Globus pallidus (tissue), 1 donor: ENCODE measurements at regions not wholly inside any gene's neighbourhood (a gene's known extent, or its start where the extent isn't known, plus 50 kb on each side); places are given as distances from the start of the nearest gene placed in this dataset.

Source experiments
- DNase-seq: peaks from one replicate; pipeline ENCODE4 v3.0.0-alpha.2; 2015; ENCODE audit warnings: low spot score

DNA sequence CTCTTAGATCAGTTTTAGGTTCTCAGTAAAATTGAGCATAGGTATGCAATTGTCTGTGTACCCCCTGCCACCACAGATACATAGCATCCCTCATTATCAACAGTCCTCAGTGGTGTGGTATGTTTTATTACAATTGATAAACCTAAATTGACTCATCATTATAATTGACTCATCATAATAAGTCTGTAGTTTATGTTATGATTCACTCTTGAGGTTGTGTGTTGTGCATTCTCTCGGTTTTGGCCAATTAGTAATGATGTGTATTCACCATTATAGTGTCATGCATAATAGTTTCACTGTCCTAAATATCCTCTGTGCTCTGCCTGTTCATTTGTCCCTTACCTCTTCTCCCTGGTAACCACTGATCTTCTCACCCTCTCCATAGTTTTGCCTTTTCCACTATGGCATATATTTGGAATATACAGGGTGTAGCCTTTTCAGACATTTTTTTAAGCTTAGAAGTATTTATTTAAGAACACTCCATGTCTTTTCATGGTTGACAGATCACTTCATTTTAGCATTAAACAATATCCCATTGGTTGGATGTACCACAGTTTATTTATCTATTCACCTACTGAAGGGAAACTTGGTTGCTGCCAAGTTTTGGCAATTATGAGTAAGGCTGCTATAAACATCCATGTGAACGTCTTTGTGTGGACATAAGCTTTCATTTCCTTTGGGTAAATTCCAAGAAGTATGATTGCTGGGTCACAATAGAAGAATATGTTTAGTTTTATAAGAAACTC, 1620.6 kb upstream of the MIR17HG start:
- no peak for DNase-seq

DNA sequence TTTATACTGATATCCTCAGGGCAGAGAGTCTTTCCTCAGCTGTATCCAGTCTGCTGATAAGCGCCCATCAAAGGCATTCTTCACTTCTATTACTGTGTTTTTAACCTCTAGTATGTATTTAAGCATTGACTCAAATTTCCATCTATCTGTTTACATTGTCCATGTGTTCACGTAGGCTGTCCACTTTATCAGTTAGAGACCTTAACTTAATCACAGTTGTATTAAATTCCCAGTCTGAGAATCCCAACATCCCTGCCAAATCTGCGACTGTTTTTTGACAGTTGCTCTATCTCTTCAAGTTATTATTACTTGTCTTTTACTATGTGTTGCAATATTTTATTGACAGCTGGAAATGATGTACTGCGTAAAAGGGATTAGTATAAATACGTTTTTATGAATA, 1613.7 kb upstream of the MIR17HG start:
- DNase-seq, result no peak

DNA sequence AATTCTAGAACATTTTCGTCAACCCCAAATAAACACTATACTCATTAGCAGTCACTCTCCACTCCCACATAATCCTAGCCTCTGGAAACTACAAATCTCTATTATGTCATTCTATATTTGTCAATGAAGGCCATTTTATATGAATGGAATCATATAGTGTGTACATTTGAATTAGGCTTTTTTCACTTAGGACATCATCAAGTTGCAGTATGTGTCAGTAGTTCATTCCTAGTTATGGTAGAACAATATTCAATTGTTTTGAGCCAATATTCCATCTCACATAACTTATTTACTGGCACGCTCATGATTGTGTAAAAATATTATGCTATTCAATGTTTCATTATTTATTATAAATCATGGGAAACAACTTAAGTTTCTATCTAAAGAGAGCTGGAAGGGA, 1610.4 kb upstream of the MIR17HG start:
- no peak for DNase-seq

DNA sequence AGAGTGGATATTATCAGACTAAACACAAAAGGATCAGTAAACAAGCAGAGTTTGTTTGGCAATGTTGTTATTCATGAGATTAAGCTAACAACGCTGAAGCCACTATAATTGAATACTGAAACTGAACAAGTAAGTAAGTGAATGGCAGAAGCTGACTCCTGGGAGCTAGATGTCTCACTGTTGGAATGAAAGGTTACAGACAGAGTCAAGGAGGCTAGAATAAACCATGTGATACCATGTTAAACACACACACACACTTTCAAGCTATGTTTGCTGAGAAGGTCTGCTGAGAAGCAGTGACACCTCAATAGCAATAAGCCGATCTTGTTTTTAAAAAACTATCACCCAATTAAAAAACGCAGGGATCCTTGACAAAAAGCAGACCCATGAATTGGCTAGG, 1609.4 kb upstream of the MIR17HG start:
- DNase-seq, result no peak

DNA sequence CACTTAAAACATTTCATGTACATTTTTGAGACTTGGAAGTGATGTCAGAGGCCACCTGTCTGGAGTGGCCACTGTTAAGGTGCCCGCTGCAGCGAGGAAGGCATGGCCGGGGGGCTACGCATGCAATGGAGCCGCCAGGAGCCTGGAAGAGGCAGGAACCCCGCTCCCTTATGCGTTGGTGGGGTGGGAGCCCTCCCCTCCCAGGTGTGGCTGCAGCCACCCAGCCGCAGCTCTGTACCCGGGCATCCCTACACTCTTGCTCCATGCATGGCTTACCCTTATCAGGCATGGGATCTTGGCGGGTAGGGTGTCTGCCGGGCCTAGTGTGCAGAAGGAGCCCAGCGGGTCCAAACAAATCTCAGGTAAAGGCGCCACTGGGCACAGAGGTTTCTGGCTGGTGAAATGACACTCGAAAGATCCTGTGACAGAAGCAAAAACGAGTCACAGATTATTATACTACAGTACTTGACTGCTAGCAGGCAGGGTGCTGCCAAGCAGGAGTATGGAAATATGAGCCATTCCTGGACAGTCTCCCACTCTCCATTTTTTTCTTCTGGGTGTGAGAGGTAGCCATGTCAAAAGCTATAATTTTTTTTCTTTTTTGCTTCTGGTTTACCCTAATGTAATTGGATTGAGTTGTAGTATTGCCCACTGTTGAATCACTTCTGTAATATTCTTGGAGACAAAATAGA, 1606.3 kb upstream of the MIR17HG start:
- no peak for DNase-seq

DNA sequence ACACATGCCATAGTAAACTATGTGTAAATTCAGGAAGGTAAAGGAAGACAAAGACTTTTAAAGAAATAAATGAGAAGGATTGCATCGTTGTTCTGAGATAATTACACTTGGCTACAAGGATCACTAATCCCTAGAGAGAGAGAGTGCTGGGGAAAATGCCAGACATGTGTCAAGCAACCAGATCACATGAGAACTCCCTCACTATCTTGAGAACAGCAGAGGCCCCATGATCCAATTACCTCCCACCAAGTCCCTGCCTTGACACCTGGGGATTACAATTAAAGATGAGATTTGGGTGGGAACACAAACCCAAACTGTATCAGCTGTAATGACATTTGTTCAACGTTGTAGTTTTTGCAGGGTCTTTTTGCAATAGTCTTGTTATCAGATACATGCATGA, 1600.9 kb upstream of the MIR17HG start:
- no peak for DNase-seq

DNA sequence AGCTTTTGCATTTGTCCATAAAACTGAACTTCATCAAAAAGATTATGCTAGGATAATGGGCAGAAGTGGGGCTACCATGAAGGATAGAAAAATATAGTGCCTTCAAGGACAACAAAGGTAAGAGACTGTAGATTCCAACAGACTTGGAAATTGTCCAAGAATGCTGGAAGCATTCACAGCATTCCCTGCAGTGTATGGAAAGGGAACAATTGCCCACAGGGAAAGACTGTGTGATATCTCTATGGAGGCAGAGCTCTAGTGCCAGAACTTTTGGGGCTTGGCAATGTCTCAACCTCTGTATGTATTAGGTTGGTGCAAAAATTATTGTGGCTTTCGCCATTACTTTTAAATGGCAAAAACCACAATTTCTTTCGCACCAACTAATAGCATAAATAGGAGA, 1598.8 kb upstream of the MIR17HG start:
- no peak for DNase-seq

DNA sequence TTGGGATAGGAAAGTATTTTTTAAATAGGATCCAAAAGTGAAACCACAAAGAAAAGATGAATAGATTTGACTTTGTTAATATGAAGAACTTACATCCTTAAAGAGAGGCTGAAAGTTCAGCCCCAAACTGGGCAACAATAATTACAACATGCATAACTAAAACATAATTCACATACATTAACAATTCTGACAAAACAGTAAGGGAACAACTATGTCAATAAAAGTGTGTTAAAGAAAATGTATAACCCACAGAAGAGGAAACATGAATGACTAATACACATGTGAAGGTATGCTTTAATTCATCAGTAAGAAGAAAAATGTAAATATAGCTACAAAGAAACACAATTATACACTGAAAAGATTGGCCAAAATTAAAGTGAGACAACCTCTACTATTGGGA, 1597.6 kb upstream of the MIR17HG start:
- no peak for DNase-seq

DNA sequence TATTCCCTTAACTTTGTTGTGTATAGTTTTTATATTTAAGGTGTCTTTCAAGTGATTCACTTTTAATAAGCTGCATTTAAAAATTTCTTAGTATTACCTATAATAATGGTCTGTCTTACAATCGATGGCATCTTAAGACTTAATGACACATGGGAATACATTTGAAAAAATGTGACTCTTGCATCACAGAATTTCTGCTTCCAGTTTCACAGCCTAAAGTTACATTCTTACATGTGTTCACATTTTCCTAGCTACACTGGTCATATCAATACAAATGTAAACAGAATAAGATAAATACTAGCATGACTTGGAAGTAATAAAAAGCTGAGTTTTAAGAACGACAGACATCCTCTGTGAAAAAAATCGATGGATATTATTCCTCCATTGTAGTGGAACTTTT, 1597.1 kb upstream of the MIR17HG start:
- no peak for DNase-seq

DNA sequence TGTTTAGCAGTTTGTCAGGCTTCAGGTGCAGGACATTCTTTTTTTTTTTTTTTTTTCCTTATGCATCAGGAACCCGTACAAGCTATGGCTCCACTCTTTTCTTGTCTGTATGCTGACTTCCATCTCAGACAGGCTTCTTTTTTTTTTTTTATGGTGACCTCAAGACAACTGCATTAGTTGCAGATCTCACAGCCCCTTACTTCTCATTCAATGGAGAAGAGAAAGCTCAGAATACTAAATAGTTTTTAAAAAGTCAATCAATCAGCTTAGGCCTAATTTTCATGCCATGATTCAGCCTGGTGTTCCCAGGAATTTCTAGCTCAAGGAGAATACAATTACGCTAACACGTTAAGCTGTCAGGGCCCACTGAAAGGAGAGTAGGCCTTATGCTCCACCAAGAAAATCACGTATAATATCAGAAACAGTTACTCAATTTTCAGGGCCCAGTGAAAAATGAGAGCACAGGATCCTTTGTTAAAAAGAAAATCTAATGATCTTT, 1596.0 kb upstream of the MIR17HG start:
- no peak for DNase-seq

DNA sequence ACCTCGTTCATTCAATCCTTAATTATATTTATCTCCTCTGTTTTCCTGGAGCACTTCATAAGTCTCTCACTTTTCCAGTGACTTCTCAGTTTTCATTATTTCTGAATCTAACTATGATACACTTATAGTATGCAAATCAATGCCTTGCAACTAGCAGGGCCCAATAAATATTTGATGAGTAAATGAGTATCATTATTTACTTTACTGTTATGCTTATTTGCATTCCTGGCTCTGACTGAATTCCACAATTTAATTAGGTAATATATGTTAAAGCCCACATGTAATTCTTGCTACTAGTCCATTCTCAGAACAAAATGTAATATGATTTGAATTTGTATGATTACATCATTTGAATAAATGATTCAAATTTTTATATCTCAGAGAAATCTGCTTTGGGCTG, 1595.1 kb upstream of the MIR17HG start:
- DNase-seq, result no peak

DNA sequence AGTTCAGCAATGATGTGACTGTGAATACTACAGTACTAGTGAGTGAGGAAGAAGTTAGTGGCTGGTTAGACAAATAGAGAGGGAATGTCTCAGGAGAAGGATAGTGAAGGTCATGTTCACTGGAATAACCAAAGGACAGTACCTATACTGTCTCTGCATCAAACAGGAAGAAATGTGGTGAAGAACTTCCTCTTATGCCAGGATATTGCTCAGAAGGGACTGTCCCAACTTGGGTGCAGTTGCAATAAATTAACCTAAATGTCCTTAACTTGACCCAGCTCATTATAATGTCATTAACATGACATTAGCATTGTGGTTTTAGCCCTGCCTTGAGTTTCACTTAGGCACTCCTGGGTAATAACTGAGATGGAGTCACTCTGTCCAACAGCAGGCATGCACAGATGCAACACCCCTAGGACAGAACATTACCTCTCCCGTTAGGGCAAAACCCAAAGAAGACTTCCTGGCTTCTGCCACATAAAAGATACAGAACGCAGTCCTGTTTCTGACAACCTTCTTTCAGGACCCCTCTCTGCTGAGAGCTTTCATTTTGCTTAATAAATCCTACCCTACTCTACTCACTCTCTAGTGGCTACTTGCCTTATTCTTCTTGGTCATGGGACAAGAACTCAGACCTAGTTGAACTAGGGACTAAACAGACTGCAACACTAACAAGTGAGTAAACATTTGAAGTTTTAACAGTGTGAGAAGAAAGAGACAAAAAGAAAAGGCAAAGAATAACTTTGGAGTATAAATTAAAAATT, 1591.6 kb upstream of the MIR17HG start:
- DNase-seq, result no peak

DNA sequence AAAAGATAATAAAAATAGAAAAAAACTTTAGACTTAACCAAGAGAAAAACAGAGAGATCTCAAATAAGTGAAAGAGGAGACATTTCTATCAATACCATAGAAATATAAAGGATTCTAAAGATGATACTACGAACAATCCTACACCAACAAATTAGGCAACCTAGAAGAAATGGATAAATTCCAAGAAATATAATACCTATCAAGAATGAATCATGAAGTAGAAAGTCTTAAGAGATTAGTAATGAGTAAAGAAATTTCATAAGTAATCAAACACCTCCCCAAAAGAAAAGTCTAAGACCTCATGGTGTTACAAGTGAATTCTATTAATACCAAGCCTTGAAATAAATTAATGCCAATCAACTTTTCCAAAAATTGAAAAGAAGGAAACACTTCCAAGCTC, 1584.5 kb upstream of the MIR17HG start:
- DNase-seq, result no peak

DNA sequence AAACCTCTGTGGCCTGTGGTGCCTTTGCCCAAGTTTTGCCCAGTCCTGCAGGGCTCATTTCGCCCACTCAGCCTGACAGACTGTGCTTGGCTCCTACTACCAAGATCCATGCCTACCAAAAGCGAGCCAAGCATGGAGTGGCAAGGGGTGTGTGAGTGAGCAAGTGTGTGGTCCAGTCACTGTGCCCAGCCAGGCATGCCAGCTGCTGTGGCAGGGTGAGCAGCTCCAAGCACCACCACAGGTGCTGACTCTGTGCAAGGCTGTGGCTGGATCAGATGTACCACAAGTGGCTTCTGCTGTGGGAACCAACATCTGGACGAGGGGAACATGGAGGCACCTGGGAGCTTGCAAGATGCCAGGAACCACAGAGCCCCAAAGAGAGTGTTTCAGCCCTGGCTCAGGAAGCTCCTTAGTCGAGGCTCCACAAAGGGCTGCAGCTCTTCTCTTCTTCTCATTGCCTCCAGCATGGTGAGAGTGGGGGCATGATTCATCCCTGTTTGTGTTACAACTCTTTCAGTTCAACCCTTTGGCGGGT, 1564.2 kb upstream of the MIR17HG start:
- no peak for DNase-seq

DNA sequence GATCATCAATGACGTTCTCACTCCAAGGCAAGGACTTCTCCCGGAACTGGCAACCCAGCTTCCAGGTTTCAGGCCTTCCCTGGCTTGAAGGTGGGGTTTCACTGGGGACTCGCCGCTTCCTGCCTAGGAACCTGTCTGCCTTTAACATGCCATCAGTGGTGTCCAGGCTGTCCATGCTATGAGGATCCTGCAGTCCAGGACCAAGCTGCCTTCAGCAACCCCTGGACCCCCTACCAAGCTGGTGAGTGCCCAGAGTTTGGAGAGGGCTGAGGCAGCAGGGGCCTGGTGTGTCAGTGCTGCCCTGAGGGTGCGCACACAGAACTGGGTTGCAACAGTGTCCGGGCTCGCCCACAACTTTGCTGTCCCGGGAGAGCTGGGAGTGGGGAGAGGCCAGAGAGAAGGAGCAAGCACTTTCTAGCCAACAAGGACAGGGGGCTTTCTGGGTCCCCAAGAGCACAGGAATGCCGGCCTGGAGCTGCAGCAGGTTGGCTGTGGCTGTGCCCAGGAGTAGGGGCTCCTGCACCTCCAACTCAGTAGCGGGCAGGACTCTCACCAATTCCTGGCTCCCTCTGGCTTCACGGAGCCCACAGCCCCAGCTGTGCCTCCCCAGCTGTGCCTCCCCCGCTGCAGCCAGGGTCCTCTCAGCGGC, 1563.2 kb upstream of the MIR17HG start:
- no peak for DNase-seq

DNA sequence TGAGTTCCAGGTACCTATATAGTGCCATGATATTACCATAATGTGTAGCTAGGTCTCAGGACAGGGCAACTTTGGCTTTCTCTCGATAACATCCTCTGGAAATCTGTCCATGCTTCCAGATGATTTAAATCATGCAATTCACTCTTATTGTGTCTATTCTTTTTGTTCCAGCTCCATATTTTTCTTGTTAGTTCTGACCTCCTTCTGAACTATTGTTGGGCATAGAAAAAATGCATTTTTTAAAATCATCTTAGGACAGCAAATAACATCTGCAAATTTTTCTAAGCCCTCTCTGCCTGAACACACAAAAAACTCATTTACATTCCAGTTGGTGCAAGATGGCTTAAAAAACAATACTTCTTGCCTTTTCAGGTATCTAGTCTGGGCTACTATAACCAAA, 1561.0 kb upstream of the MIR17HG start:
- DNase-seq, result no peak

DNA sequence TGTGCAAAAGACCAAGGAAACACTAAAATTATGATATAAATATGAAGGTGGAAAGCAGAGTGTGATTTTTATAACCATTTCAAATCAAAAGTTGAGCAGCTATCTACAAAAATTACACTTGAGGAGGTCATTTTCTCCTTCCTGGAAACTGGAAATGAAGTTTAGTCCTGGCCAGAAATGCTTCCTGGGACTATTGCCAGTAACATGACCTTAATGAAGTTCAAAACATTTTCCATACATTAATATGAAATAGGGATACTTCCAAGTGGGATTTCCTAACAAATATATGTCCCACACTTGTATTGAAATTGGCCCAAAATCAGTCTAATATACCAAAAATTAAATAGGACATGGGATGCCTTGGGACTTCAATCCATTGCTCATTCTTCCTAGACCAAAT, 1556.8 kb upstream of the MIR17HG start:
- DNase-seq, result no peak

DNA sequence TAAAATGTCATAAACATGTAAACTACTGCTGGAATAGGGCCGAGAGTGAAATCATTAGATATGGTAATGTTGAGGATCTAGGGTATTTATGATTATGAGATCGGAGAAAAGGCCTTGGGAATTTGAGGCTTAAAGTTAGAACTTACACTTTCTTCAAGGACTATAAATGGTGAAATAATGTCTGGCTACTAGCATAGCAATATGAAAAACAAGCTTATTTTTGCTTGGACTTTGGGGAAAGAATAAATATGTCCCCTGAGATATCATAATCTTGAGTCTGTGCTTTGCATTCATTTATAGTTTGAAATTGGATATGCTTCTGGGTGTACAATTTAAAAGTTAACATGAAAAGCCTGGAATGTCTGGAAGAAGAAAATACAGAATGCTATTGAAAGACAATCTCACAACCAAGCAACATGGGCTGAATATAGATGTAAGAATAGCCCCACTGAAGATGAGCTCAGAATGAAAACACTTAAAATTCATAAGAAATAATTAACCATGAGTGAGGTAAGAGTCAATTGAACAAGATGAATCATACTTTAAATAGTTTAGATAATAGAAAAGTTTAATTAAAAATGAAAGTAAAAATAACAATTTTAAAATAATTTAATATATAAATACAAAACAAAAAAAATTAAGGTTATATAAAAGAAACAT, 1555.4 kb upstream of the MIR17HG start:
- no peak for DNase-seq

DNA sequence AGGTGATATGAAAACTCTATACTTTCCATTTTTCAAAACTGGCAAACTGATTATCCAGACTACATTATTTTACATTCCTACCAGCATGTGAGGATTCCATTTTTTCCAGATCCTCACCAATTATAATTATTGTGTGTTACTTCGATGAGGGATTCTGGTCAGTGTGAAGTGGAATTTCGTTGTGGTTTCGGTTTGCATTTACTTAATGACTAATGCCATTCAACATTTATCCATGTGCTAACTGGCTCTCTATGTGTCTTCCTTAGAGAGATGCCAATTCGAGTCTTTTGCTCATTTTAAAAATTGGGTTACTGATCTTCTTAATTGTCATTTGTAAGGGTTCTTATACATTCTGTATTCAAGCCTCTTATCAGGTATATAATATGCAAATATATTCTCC, 1551.3 kb upstream of the MIR17HG start:
- DNase-seq, result no peak

DNA sequence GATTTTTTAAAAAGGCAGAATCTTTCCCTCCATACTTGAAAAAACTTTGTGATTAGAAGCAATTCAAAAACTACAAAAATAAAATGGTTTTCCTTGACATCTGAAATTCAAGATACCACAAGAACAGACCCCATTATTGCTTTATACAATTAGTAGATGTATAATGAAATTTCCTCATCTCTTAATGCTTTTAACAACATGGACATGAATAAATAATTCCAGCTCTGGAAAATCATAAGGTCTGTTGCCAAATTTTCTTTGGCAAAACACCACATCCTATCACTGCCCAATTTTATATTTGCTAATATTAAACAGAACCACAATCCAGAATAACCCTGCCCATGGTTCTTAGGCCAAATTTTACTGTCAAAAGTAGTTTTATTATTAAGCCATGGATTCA, 1543.6 kb upstream of the MIR17HG start:
- DNase-seq, result no peak

DNA sequence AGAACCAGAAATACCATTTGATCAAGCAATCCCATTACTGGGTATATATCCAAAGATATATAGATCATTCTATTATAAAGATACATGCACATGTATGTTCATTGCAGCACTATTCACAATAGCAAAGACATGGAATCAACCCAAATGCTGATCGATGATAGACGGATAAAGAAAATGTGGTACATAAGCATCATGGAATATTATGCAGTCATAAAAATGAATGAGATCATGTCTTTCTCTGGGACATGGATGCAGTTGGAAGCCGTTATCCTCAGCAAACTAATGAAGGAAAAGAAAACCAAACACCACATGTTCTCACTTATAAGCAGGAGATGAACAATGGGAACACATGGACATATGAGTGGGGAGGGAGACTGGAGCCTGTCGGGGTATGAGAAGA, 1540.9 kb upstream of the MIR17HG start:
- no peak for DNase-seq

DNA sequence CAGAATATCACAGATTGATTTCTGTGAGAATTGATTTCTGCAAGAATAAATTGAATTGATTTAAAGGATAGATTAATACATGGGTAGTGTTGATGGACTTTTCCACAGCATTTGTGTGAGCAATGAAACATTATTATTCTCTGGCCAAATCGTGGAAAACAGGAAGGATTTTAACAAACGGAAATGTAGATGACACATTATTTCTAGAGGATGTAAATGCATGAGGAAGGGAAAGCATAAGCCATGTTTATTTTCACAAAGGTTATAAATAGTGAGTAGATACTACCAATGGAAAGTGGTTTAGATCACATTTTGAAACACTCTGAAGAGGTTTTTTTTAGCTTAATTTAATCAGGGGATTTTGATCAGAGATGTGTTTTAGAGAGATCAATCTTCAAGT, 1534.6 kb upstream of the MIR17HG start:
- DNase-seq, result no peak
